ENCODE measurements at regions not wholly inside any gene's neighbourhood (a gene's known extent, or its start where the extent isn't known, plus 50 kb on each side); places are given as distances from the start of the nearest gene placed in this dataset.

- 82 to 94% methylated on average over 1 of the region's 1 CpG for WGBS, 2 donors
- TF ChIP-seq, protein P1, sequence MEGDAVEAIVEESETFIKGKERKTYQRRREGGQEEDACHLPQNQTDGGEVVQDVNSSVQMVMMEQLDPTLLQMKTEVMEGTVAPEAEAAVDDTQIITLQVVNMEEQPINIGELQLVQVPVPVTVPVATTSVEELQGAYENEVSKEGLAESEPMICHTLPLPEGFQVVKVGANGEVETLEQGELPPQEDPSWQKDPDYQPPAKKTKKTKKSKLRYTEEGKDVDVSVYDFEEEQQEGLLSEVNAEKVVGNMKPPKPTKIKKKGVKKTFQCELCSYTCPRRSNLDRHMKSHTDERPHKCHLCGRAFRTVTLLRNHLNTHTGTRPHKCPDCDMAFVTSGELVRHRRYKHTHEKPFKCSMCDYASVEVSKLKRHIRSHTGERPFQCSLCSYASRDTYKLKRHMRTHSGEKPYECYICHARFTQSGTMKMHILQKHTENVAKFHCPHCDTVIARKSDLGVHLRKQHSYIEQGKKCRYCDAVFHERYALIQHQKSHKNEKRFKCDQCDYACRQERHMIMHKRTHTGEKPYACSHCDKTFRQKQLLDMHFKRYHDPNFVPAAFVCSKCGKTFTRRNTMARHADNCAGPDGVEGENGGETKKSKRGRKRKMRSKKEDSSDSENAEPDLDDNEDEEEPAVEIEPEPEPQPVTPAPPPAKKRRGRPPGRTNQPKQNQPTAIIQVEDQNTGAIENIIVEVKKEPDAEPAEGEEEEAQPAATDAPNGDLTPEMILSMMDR (IDR thresholded peaks at IDR 0.05) = no peak
- no peak for TF ChIP-seq POLR2A (IDR thresholded peaks at IDR 0.05)
- no peak for TF ChIP-seq EP300 (IDR thresholded peaks at IDR 0.05)
- no peak for TF ChIP-seq POLR2AphosphoS5 (IDR thresholded peaks at IDR 0.05)
- DNase-seq = no peak
- Histone ChIP-seq H3K36me3 (no peaks in the 10 kb centered on the region), H3K4me3 (no peak overlapping the region), H3K27me3 (no peaks in the 10 kb centered on the region), H3K4me1 (no peaks in the 10 kb centered on the region), H3K9me3 (peaks cover 0 to 2% (median 0%) of the 10 kb centered on the region in 4 donors), H3K27ac (no peak overlapping the region)
- intact Hi-C loops (cut with DNase I) = no loop called here
These were observed 318.8 kb downstream of the FAM170A start for GRCh38 chr5:119948162-119948561.

GRCh38 chr5:119949426-119949999 is 320.2 kb downstream of the FAM170A start:
- 90 to 98% methylated on average over 1 of the region's 1 CpG for WGBS, 2 donors
- intact Hi-C loops (cut with DNase I) = no loop called here

DNA sequence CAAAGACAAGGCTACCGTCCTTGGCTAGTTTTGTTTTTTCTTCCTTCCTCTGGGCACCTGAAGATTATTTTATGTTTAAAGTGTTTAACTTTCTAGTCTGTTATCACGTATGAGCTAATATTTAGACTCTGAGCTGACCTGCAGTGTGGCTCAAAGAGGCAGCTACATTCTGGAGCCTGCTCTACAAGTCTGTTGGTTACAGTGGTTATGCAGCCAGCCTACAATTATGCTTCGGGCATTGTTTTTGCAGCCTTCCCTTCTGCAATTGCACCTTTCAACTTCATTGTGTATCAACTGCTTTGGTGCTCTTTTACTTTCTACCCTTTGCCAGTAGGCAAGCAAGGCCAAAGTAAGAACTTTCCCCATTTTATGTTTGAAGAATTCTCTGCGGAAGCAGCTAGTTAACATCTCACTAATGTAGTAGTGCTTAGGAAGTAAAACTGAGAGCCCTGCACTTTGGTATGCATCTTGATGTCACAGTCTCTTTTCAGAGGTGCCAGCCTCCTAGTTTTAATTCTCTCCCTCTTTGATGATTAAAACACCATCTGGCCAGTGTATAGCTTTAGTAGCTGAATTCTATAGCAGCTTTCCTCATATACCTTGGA is 322.1 kb downstream of the FAM170A start:
- intact Hi-C loops (cut with DNase I) = no loop called here
- H3K4me3 ChIP-seq = no peak overlapping the region
- no peak overlapping the region for H3K27ac ChIP-seq
- H3K36me3 ChIP-seq = no peaks in the 10 kb centered on the region
- DNase-seq = no peak
- no peaks in the 10 kb centered on the region for H3K27me3 ChIP-seq
- H3K9me3 ChIP-seq = no peaks in the 10 kb centered on the region
- WGBS, 2 donors = 29 to 71% methylated on average over 4 of the region's 4 CpGs
- TF ChIP-seq POLR2A (IDR thresholded peaks at IDR 0.05) (no peak), EP300 (IDR thresholded peaks at IDR 0.05) (no peak), POLR2AphosphoS5 (IDR thresholded peaks at IDR 0.05) (no peak)
- TF ChIP-seq, protein P1 (IDR thresholded peaks at IDR 0.05) = no peak
- H3K4me1 ChIP-seq = no peaks in the 10 kb centered on the region

More at GRCh38 chr5:119949426-119949999, 320.2 kb downstream of the FAM170A start:
- Histone ChIP-seq H3K9me3 (peaks cover 0 to 2% (median 0%) of the 10 kb centered on the region in 4 donors), H3K27ac (no peak overlapping the region), H3K36me3 (no peaks in the 10 kb centered on the region), H3K4me3 (no peak overlapping the region), H3K27me3 (no peaks in the 10 kb centered on the region), H3K4me1 (no peaks in the 10 kb centered on the region)
- no peak for DNase-seq
- no peak for TF ChIP-seq POLR2A (IDR thresholded peaks at IDR 0.05)
- TF ChIP-seq POLR2AphosphoS5 (IDR thresholded peaks at IDR 0.05) = no peak

GRCh38 chr5:119953474-119953873 is 324.1 kb downstream of the FAM170A start:
- 0 to 93% methylated on average over 1 of the region's 1 CpG for WGBS, 2 donors
- intact Hi-C loops (cut with DNase I) = no loop called here
- H3K4me1 ChIP-seq = no peaks in the 10 kb centered on the region
- TF ChIP-seq EP300 (IDR thresholded peaks at IDR 0.05) (no peak), POLR2A (IDR thresholded peaks at IDR 0.05) (no peak), POLR2AphosphoS5 (IDR thresholded peaks at IDR 0.05) (no peak)
- TF ChIP-seq, protein P1 (IDR thresholded peaks at IDR 0.05) = no peak
- H3K4me3 ChIP-seq = no peak overlapping the region
- H3K36me3 ChIP-seq = no peaks in the 10 kb centered on the region
- H3K9me3 ChIP-seq = no peaks in the 10 kb centered on the region
- DNase-seq = no peak
- no peaks in the 10 kb centered on the region for H3K27me3 ChIP-seq
- no peak overlapping the region for H3K27ac ChIP-seq

- H3K27ac ChIP-seq = no peak overlapping the region
- H3K4me3 ChIP-seq = no peak overlapping the region
- H3K4me1 ChIP-seq = no peaks in the 10 kb centered on the region
- DNase-seq = no peak
- TF ChIP-seq POLR2A (IDR thresholded peaks at IDR 0.05) = no peak
- TF ChIP-seq EP300 (IDR thresholded peaks at IDR 0.05) = no peak
- TF ChIP-seq POLR2AphosphoS5 (IDR thresholded peaks at IDR 0.05) = no peak
- TF ChIP-seq, protein P1 (IDR thresholded peaks at IDR 0.05) = no peak
- no peaks in the 10 kb centered on the region for H3K36me3 ChIP-seq
- H3K9me3 ChIP-seq = no peaks in the 10 kb centered on the region
- H3K27me3 ChIP-seq = no peaks in the 10 kb centered on the region
- intact Hi-C loops (cut with DNase I) = no loop called here
These were observed 324.7 kb downstream of the FAM170A start for GRCh38 chr5:119954106-119954505.

Measured in sigmoid colon (tissue), 6 donors.